GM12873 (cell line): ENCODE measurements at regions not wholly inside any gene's neighbourhood (a gene's known extent, or its start where the extent isn't known, plus 50 kb on each side); places are given as distances from the start of the nearest gene placed in this dataset.

Experiments used
- TF ChIP-seq, protein P1 (sequence below): IDR thresholded peaks from 2 replicates; pipeline ENCODE4 v1.5.1; 2012; ENCODE audit warnings: low read depth, mild to moderate bottlenecking, moderate library complexity, low read length, control low read depth; ENCODE audit not compliant: insufficient read depth; ENCODE audit errors: missing control alignments

- TF ChIP-seq, protein P1, sequence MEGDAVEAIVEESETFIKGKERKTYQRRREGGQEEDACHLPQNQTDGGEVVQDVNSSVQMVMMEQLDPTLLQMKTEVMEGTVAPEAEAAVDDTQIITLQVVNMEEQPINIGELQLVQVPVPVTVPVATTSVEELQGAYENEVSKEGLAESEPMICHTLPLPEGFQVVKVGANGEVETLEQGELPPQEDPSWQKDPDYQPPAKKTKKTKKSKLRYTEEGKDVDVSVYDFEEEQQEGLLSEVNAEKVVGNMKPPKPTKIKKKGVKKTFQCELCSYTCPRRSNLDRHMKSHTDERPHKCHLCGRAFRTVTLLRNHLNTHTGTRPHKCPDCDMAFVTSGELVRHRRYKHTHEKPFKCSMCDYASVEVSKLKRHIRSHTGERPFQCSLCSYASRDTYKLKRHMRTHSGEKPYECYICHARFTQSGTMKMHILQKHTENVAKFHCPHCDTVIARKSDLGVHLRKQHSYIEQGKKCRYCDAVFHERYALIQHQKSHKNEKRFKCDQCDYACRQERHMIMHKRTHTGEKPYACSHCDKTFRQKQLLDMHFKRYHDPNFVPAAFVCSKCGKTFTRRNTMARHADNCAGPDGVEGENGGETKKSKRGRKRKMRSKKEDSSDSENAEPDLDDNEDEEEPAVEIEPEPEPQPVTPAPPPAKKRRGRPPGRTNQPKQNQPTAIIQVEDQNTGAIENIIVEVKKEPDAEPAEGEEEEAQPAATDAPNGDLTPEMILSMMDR = no peak
These were observed 242.4 kb upstream of the GOLIM4 start for GRCh38 chr3:168338161-168338560.

- TF ChIP-seq, protein P1 = no peak
These were observed 240.6 kb upstream of the GOLIM4 start for GRCh38 chr3:168336276-168336675.

- TF ChIP-seq, protein P1 = no peak
These were observed 237.7 kb upstream of the GOLIM4 start for GRCh38 chr3:168333410-168333935.

DNA sequence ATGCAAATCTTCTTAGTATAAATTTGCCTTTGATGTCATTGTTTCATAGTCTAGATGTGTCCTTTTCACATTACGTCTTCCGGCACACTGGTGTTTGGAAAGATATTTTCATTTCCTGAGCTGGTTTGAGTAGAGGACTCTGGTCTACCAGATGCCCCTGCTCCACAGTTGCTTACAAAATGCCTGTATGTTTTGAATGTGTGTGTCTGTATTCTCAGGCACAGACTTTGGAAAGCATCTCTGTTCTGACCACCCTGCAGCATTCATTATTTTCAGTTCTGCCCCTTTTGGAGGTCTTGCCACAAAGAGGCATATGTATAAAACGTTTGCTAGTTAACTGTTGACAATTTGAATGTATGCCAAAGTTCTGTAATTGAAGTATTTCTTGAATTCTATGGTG lies 236.0 kb upstream of the GOLIM4 start:
- TF ChIP-seq, protein P1 = no peak

- TF ChIP-seq, protein P1 = no peak
These were observed 235.3 kb upstream of the GOLIM4 start for GRCh38 chr3:168330983-168331382.

DNA sequence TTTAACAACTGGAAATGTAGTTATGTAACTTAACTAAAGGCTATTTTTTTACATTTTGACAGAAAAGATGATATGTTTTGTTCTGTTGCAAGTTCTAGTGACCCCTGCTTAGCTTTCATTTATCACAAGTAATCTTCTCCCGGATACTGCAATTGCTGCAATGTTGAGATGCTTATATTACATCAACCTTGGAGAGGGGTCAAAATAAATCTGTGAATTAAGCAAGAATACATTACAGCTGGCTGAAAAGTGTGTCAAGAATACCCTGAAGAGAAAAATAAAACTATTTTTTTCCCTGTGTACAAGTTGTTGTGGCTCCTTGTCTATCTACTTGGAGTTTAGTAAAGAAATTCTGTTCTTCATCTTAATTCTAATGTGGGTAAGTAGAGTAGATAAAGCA lies 232.1 kb upstream of the GOLIM4 start:
- TF ChIP-seq, protein P1 = no peak

DNA sequence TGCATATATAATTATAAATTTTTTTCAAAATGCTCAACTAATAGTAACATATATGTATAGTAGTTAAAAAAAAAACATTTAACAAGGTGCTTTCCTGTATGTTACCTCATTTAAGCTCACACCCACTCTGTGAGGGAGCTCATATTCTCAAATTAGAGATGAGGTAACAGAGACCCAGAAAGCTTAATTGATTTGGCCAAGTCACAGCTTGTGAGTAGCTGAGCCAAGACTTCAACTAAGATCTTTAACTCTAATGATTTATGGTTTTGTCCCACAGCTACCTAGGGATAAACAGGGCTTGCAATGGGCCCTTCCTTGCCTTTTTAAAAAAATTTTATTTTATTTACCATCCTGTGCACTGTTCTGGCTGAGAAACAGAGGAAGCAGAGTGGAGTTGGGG lies 230.0 kb upstream of the GOLIM4 start:
- TF ChIP-seq, protein P1 = no peak
